ENCODE measurements at regions not wholly inside any gene's neighbourhood (a gene's known extent, or its start where the extent isn't known, plus 50 kb on each side); places are given as distances from the start of the nearest gene placed in this dataset.

DNA sequence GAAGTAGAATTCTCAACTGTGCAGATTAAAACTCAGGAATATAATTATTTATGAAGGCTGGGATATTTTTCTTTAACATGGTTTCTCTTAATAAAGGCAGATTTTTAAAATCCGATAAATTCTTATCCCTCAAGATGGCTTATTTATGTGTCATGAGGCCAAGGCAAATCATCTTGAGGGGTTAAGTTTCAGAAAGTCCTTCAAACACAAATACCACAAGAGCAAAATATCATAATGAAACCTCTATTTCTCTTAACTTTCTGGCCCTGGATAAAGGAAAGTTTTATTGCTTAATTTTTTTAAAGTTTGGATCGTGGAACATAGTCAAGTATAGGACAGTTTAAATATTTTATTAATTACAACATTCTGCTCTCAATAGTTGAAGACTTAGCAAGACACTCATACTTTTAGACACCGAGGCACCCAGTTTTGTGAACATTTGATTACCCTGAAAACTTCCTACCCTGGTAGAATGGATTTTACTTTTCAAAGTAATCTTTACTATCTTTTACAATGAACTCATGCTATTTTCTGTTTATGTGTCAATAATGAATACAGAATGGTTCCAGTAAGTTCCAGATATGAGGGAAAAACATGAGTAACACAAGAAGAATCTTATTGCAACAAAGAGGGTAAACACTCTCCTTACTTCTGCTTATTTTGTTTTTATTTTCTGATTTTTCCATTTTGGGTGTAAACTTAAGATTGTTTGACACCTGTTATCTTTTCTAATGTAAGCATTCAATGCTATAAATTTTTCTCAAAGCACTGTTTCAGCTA lies 200.7 kb upstream of the IL15 start:
- Histone ChIP-seq H3K4me1 (no peaks in the 10 kb centered on the region), H3K9me3 (no peaks in the 10 kb centered on the region), H3K27me3 (no peaks in the 10 kb centered on the region), H3K4me3 (no peak overlapping the region), H3K27ac (no peak overlapping the region), H3K36me3 (no peaks in the 10 kb centered on the region)
- no peak for DNase-seq
- WGBS, 2 donors, result 66 to 71% methylated on average over 3 of the region's 3 CpGs
- no peak for ATAC-seq (ENCODE audit: low FRiP score in 2 of 2)
- TF ChIP-seq EP300 (IDR thresholded peaks at IDR 0.05) (no peak), CTCF (IDR thresholded peaks at IDR 0.05) (no peak), POLR2A (IDR thresholded peaks at IDR 0.05) (no peak), POLR2AphosphoS5 (IDR thresholded peaks at IDR 0.05) (no peak)

- no peak for ATAC-seq (ENCODE audit: low FRiP score in 2 of 2)
- Histone ChIP-seq H3K4me3 (no peak overlapping the region), H3K9me3 (no peaks in the 10 kb centered on the region), H3K27ac (no peak overlapping the region), H3K36me3 (no peaks in the 10 kb centered on the region), H3K27me3 (no peaks in the 10 kb centered on the region), H3K4me1 (no peaks in the 10 kb centered on the region)
- 91 to 94% methylated on average over 1 of the region's 1 CpG for WGBS, 2 donors
- TF ChIP-seq POLR2AphosphoS5 (IDR thresholded peaks at IDR 0.05) (no peak), EP300 (IDR thresholded peaks at IDR 0.05) (no peak), CTCF (IDR thresholded peaks at IDR 0.05) (no peak), POLR2A (IDR thresholded peaks at IDR 0.05) (no peak)
- DNase-seq, result no peak
Measured at GRCh38 chr4:141439223-141439622, 197.2 kb upstream of the IL15 start.

- Histone ChIP-seq H3K9me3 (no peaks in the 10 kb centered on the region), H3K4me1 (no peaks in the 10 kb centered on the region), H3K36me3 (no peaks in the 10 kb centered on the region), H3K27me3 (no peaks in the 10 kb centered on the region), H3K4me3 (no peak overlapping the region), H3K27ac (no peak overlapping the region)
- WGBS, 2 donors, result 69 to 83% methylated on average over 1 of the region's 1 CpG
- TF ChIP-seq POLR2A (IDR thresholded peaks at IDR 0.05) (no peak), POLR2AphosphoS5 (IDR thresholded peaks at IDR 0.05) (no peak), CTCF (IDR thresholded peaks at IDR 0.05) (no peak), EP300 (IDR thresholded peaks at IDR 0.05) (no peak)
- DNase-seq (no peak), ATAC-seq (ENCODE audit: low FRiP score in 2 of 2) (no peak)
Measured at GRCh38 chr4:141447761-141448160, 188.6 kb upstream of the IL15 start.

DNA sequence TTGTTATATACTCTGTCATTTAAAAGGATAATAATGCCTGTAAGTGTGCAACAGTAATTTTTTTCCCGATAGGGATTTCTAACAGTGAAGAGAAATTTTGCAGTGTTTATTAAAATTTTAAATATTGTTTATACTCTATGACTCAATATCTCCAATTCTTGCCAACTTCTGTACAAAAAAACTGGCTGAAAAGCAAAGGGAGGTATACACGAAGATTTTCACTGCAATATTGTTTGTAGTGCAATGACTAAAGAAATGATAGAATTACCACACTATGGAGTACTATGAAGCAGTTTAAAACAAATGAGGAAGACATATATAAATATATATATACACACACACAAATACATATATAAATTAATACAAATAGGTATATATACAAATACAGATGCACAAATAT lies 187.9 kb upstream of the IL15 start:
- TF ChIP-seq POLR2A (IDR thresholded peaks at IDR 0.05) (no peak), CTCF (IDR thresholded peaks at IDR 0.05) (no peak), EP300 (IDR thresholded peaks at IDR 0.05) (no peak), POLR2AphosphoS5 (IDR thresholded peaks at IDR 0.05) (no peak)
- 68 to 75% methylated on average over 2 of the region's 2 CpGs for WGBS, 2 donors
- no peaks in the 10 kb centered on the region for H3K36me3 ChIP-seq

GRCh38 chr4:141449927-141450326 lies 186.5 kb upstream of the IL15 start:
- no peaks in the 10 kb centered on the region for H3K4me1 ChIP-seq
- H3K27me3 ChIP-seq, result no peaks in the 10 kb centered on the region
- H3K36me3 ChIP-seq, result no peaks in the 10 kb centered on the region
- ATAC-seq (ENCODE audit: low FRiP score in 2 of 2) (no peak), DNase-seq (no peak)
- TF ChIP-seq EP300 (IDR thresholded peaks at IDR 0.05) (no peak), CTCF (IDR thresholded peaks at IDR 0.05) (no peak), POLR2AphosphoS5 (IDR thresholded peaks at IDR 0.05) (no peak), POLR2A (IDR thresholded peaks at IDR 0.05) (no peak)
- H3K9me3 ChIP-seq, result no peaks in the 10 kb centered on the region
- no peak overlapping the region for H3K27ac ChIP-seq
- no peak overlapping the region for H3K4me3 ChIP-seq
- 68 to 70% methylated on average over 3 of the region's 3 CpGs for WGBS, 2 donors

More for the DNA sequence above, 187.9 kb upstream of the IL15 start:
- Histone ChIP-seq H3K4me3 (no peak overlapping the region), H3K27ac (no peak overlapping the region), H3K9me3 (no peaks in the 10 kb centered on the region), H3K27me3 (no peaks in the 10 kb centered on the region), H3K4me1 (no peaks in the 10 kb centered on the region)
- no peak for DNase-seq
- no peak for ATAC-seq (ENCODE audit: low FRiP score in 2 of 2)
